Osteocyte (in vitro differentiated cells): ENCODE measurements at regions not wholly inside any gene's neighbourhood (a gene's known extent, or its start where the extent isn't known, plus 50 kb on each side); places are given as distances from the start of the nearest gene placed in this dataset.

Experiments used
- DNase-seq: peaks from one replicate; pipeline ENCODE4 v3.0.0; 2021; ENCODE audit warnings: mixed read lengths; ENCODE audit not compliant: unreplicated experiment; ENCODE audit errors: extremely low spot score
- H3K27ac Mint-ChIP-seq: one replicate; pipeline ENCODE4 v1.8.0; 2021; ENCODE audit warnings: mild to moderate bottlenecking, mixed read lengths; ENCODE audit not compliant: unreplicated experiment
- H3K27me3 Mint-ChIP-seq: one replicate; pipeline ENCODE4 v1.8.0; 2021; ENCODE audit warnings: mixed read lengths; ENCODE audit not compliant: unreplicated experiment
- H3K36me3 Mint-ChIP-seq: one replicate; pipeline ENCODE4 v1.8.0; 2021; ENCODE audit warnings: mixed read lengths; ENCODE audit not compliant: unreplicated experiment
- H3K4me1 Mint-ChIP-seq: one replicate; pipeline ENCODE4 v1.8.0; 2021; ENCODE audit warnings: mixed read lengths; ENCODE audit not compliant: unreplicated experiment
- H3K4me3 Mint-ChIP-seq: one replicate; pipeline ENCODE4 v1.8.0; 2021; ENCODE audit warnings: mild to moderate bottlenecking, moderate library complexity, mixed read lengths; ENCODE audit not compliant: unreplicated experiment
- H3K9me3 Mint-ChIP-seq: one replicate; pipeline ENCODE4 v1.8.0; 2021; ENCODE audit warnings: mixed read lengths; ENCODE audit not compliant: unreplicated experiment
- TF ChIP-seq, protein P1 (sequence below): fragments of 200-600 bp; sonication (generic); IDR thresholded peaks from 2 replicates; pipeline ENCODE4 v1.5.0; 2021; ENCODE audit warnings: antibody characterized with exemption, mild to moderate bottlenecking, moderate library complexity

DNA sequence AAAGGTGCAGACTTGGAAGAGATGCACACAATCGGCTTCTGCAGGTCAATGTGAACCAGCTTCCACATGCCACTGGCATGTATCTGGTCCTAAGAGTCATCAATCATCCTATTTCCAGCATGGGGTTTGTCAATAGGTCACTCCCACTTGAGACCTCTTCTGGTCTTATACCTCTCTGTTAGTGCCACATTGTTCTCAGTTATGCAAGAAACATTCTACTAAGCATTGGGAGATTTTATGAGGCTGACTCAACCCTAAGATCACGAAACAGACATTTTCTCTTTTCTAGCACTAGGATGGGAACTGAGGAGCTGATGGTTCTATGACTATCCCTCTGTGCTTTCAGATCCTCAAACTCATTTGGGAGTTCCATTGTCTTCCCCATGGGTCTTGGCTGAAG lies 581.5 kb upstream of the KLF12 start:
- DNase-seq, result no peak
- no peaks in the 10 kb centered on the region for H3K4me1 Mint-ChIP-seq
- no peaks in the 10 kb centered on the region for H3K27me3 Mint-ChIP-seq
- peaks cover 8% of the 10 kb centered on the region for H3K9me3 Mint-ChIP-seq
- TF ChIP-seq, protein P1, sequence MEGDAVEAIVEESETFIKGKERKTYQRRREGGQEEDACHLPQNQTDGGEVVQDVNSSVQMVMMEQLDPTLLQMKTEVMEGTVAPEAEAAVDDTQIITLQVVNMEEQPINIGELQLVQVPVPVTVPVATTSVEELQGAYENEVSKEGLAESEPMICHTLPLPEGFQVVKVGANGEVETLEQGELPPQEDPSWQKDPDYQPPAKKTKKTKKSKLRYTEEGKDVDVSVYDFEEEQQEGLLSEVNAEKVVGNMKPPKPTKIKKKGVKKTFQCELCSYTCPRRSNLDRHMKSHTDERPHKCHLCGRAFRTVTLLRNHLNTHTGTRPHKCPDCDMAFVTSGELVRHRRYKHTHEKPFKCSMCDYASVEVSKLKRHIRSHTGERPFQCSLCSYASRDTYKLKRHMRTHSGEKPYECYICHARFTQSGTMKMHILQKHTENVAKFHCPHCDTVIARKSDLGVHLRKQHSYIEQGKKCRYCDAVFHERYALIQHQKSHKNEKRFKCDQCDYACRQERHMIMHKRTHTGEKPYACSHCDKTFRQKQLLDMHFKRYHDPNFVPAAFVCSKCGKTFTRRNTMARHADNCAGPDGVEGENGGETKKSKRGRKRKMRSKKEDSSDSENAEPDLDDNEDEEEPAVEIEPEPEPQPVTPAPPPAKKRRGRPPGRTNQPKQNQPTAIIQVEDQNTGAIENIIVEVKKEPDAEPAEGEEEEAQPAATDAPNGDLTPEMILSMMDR, result no peak
- H3K4me3 Mint-ChIP-seq, result no peak overlapping the region
- no peak overlapping the region for H3K27ac Mint-ChIP-seq
- no peaks in the 10 kb centered on the region for H3K36me3 Mint-ChIP-seq

DNA sequence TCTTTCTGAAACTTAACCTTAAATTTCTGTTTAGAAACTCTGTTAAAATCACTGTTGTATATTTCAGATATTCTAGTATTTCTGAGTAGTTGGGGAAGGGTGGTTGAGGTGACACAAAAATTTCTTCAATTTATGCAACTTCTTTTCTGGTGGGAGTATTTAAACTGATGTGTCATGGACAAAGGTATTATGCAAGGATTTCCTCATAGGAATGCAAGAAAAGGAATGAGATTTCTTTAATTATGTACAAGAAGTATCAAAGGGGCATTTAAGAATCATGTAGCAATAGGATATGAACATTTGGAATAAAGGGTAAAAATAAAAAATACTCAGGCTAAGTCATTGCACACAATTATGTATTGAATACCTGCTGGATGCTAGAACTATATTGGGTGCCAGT lies 575.8 kb upstream of the KLF12 start:
- Mint-ChIP-seq H3K4me1 (no peaks in the 10 kb centered on the region), H3K9me3 (peaks cover 8% of the 10 kb centered on the region), H3K27ac (no peak overlapping the region), H3K36me3 (no peaks in the 10 kb centered on the region), H3K4me3 (no peak overlapping the region), H3K27me3 (no peaks in the 10 kb centered on the region)
- TF ChIP-seq, protein P1, result no peak
- DNase-seq, result no peak

DNA sequence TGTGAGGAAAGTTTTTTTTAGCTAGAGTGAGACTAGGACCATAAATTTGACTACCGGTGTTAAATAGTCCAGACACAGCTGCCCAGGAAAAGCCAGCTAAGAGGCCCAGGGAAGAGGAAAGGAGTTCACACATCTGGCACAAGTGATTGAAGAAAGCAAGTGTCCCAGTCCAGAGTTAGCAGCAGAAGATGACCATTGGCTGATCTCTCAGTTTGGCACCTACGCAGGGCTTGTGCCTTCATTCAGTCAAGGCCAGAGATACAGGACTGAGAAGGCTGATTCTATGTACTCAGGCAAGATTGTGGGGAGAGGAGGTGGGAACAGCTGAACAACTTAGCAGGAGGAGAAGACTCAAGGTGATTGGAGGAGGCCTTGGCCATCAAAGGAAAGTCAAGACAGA lies 575.0 kb upstream of the KLF12 start:
- H3K27me3 Mint-ChIP-seq, result no peaks in the 10 kb centered on the region
- TF ChIP-seq, protein P1, result no peak
- no peak overlapping the region for H3K4me3 Mint-ChIP-seq
- no peaks in the 10 kb centered on the region for H3K4me1 Mint-ChIP-seq
- no peaks in the 10 kb centered on the region for H3K36me3 Mint-ChIP-seq
- DNase-seq, result no peak
- H3K9me3 Mint-ChIP-seq, result peaks cover 5% of the 10 kb centered on the region
- no peak overlapping the region for H3K27ac Mint-ChIP-seq

DNA sequence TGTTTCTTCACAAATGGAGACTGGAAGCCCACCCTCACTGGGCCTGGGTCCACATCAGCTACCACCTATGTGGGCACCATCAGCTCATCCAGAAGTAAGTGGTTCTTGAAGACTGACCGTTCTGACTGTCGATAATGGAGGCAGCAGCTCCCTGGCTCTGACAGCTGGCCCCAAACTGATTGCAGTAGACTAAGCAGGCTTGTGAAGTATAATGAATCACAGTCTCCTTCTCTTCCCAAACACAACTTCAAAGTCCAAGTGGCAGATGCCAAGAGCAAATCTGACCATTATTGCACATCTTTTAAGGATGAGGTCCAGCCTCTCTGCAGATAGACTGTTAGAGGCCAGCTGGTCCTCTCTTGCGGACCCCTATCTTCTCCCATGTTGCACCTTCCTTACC lies 574.4 kb upstream of the KLF12 start:
- DNase-seq, result no peak
- no peak overlapping the region for H3K27ac Mint-ChIP-seq
- H3K27me3 Mint-ChIP-seq, result no peaks in the 10 kb centered on the region
- TF ChIP-seq, protein P1, result no peak
- H3K4me3 Mint-ChIP-seq, result no peak overlapping the region
- H3K9me3 Mint-ChIP-seq, result no peaks in the 10 kb centered on the region
- no peaks in the 10 kb centered on the region for H3K4me1 Mint-ChIP-seq
- H3K36me3 Mint-ChIP-seq, result no peaks in the 10 kb centered on the region

DNA sequence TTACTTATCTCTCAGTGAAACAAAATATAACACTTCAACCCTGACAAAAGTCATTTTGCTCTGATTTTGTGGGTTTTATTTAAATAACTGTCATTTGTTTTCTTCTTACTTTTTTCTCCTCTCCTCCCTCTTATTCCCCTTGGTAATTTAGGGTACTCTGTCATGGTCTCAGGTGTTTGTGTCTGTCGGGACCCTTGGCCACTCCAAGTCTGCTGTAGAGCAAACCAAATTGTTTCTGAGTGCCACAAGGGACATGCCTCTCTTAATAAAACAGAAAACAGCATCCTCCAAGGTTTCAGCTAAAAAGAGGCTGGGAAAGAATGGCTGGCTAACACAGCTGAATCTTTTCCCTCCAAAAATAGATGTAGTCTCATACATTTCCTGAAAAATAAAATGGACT lies 573.1 kb upstream of the KLF12 start:
- no peaks in the 10 kb centered on the region for H3K4me1 Mint-ChIP-seq
- H3K36me3 Mint-ChIP-seq, result no peaks in the 10 kb centered on the region
- H3K9me3 Mint-ChIP-seq, result no peaks in the 10 kb centered on the region
- TF ChIP-seq, protein P1, result no peak
- DNase-seq, result no peak
- no peak overlapping the region for H3K27ac Mint-ChIP-seq
- no peaks in the 10 kb centered on the region for H3K27me3 Mint-ChIP-seq
- H3K4me3 Mint-ChIP-seq, result no peak overlapping the region
